GM12878 (cell line): ENCODE measurements at regions not wholly inside any gene's neighbourhood (a gene's known extent, or its start where the extent isn't known, plus 50 kb on each side); places are given as distances from the start of the nearest gene placed in this dataset.

ENCODE experiments used
- ATAC-seq: fragments of 200-7000 bp; cut with Tn5 transposase; 3 replicates; pipeline ENCODE4 v1.9.1; 2020; ENCODE audit warnings: mild to moderate bottlenecking, moderate library complexity
- BruUV-seq: library from RNA; stranded (reverse); fragments of 400-500 nt; replicated peaks from 2 replicates; lab custom pipeline; 2021; lab: Mats Ljungman, UMichigan
- CTCF ChIA-PET: fragments of 300-600 bp; sonication (Branson Sonifier 250); formaldehyde crosslinking; extraction: SDS; loops from one replicate; lab custom pipeline; 2021; ENCODE audit warnings: inconsistent platforms; lab: Yijun Ruan, JAX
- POLR2A ChIA-PET: fragments of 350-600 bp; formaldehyde crosslinking; extraction: SDS; loops from one replicate; lab custom pipeline; 2021; ENCODE audit warnings: inconsistent platforms; lab: Charles Lee
- RAD21 ChIA-PET: fragments of 300-600 bp; sonication (Branson Sonifier 250); formaldehyde crosslinking; loops from one replicate; lab custom pipeline; 2023; ENCODE audit warnings: antibody characterized with exemption; ENCODE audit not compliant: unreplicated experiment; lab: Charles Lee
- SMC1A ChIA-PET: fragments of 300-600 bp; sonication (Branson Sonifier 250); formaldehyde crosslinking; loops from one replicate; lab custom pipeline; 2023; ENCODE audit not compliant: unreplicated experiment, uncharacterized antibody; lab: Charles Lee
- DNase-seq: peaks from one replicate; pipeline ENCODE4 v3.0.0-alpha.2; 2011; ENCODE audit warnings: low read depth, low spot score
- FAIRE-seq: peaks from 3 replicates; lab custom pipeline; 2011; peaks lifted over from hg19 to GRCh38; lab: Jason Lieb, UNC
- H2AFZ ChIP-seq: 2 replicates; pipeline ENCODE4 v1.6.0; 2011; ENCODE audit warnings: low read depth, low read length, control low read depth; ENCODE audit not compliant: control insufficient read depth
- H3K27ac ChIP-seq: 2 replicates; pipeline ENCODE4 v1.5.1; 2011; ENCODE audit warnings: control low read depth; ENCODE audit not compliant: control insufficient read depth, insufficient read depth
- H3K27me3 ChIP-seq, 2 experiments: replicated peaks in 1 of 2; 2 replicates each; pipeline versions ENCODE4 v1.6.0 to v1.6.1; 2011; ENCODE audit warnings: low read length in 1 of 2; ENCODE audit not compliant: control insufficient read depth in 2 of 2, insufficient read depth in 2 of 2
- H3K36me3 ChIP-seq, 2 experiments: 2 replicates each; pipeline ENCODE4 v1.5.1; 2011; ENCODE audit warnings: low read length in 1 of 2; ENCODE audit not compliant: control insufficient read depth in 2 of 2, insufficient read depth in 2 of 2
- H3K4me1 ChIP-seq: 2 replicates; pipeline ENCODE4 v1.6.1; 2011; ENCODE audit warnings: mild to moderate bottlenecking, low read length, moderate library complexity, mixed read lengths; ENCODE audit not compliant: control insufficient read depth, insufficient read depth
- H3K4me2 ChIP-seq: 2 replicates; pipeline ENCODE4 v1.6.0; 2011; ENCODE audit warnings: control low read depth; ENCODE audit not compliant: control insufficient read depth, insufficient read depth
- H3K4me3 ChIP-seq: fragments of 200-600 bp; sonication (generic); 2 replicates; pipeline ENCODE4 v1.5.1; 2016
- H3K79me2 ChIP-seq: 2 replicates; pipeline ENCODE4 v1.6.0; 2011; ENCODE audit warnings: low read length; ENCODE audit not compliant: control insufficient read depth, insufficient read depth
- H3K9ac ChIP-seq: 2 replicates; pipeline ENCODE4 v1.8.0; 2011; ENCODE audit warnings: low read length, control low read depth, mixed read lengths; ENCODE audit not compliant: control insufficient read depth, insufficient read depth
- H3K9me3 ChIP-seq: replicated peaks from 3 replicates; pipeline ENCODE4 v1.5.1; 2011; ENCODE audit warnings: mild to moderate bottlenecking, low read length; ENCODE audit not compliant: control insufficient read depth, insufficient read depth
- H4K20me1 ChIP-seq: 2 replicates; pipeline ENCODE4 v1.6.0; 2011; ENCODE audit not compliant: control insufficient read depth, insufficient read depth
- BHLHE40 ChIP-seq, 2 experiments: fragments of 450-650 bp in 1 of 2; IDR thresholded peaks; 2 replicates each; pipeline ENCODE4 v1.6.1; 2011 to 2017; ENCODE audit warnings: low read depth in 2 of 2, borderline replicate concordance in 1 of 2, improper control_type of control experiment in 1 of 2, low read length in 1 of 2, mild to moderate bottlenecking in 1 of 2
- CEBPZ ChIP-seq: fragments of 150-350 bp; IDR thresholded peaks from 2 replicates; pipeline ENCODE4 v1.6.1; 2016; ENCODE audit warnings: low read depth, low read length
- EED ChIP-seq: sonication (generic); IDR thresholded peaks from 2 replicates; pipeline ENCODE4 v1.6.1; 2016; ENCODE audit warnings: antibody characterized with exemption, low read depth
- IKZF1 ChIP-seq: fragments of 450-650 bp; conservative IDR thresholded peaks from 2 replicates; pipeline ENCODE4 v1.6.1; 2017; ENCODE audit warnings: antibody characterized with exemption, mild to moderate bottlenecking
- MEF2A ChIP-seq: IDR thresholded peaks from 2 replicates; pipeline ENCODE4 v1.6.1; 2011; ENCODE audit warnings: low read depth, mild to moderate bottlenecking, low read length, moderate library complexity; ENCODE audit not compliant: insufficient read depth
- TARDBP ChIP-seq: IDR thresholded peaks from 2 replicates; pipeline ENCODE4 v1.6.1; 2016; ENCODE audit warnings: borderline replicate concordance
- ZNF687 ChIP-seq: fragments of 450-650 bp; IDR thresholded peaks from 2 replicates; pipeline ENCODE4 v1.6.1; 2017; ENCODE audit warnings: mild to moderate bottlenecking, moderate library complexity
- WGBS: methylation state at CpG from one replicate; pipeline ENCODE4 v1.1.6; 2016; ENCODE audit warnings: low lambda C conversion rate; ENCODE audit not compliant: insufficient replicate concordance, insufficient coverage; ENCODE audit errors: missing lambda C conversion rate; 5-methylcytosine and 5-hydroxymethylcytosine counted together
- in situ Hi-C: fragments of 300-500 bp; cut with MboI; formaldehyde crosslinking; loops from 9 replicates; pipeline ENCODE4 v1.14.3; 2018; ENCODE audit warnings: mixed read lengths
- intact Hi-C: fragments of 100-400 bp; cut with micrococcal nuclease; formaldehyde crosslinking; loops from one replicate; pipeline ENCODE4 v1.14.2; 2022; ENCODE audit not compliant: unreplicated experiment

- CTCF ChIA-PET, result no interaction called here
- 16% methylated on average over 7 of the region's 7 CpGs for WGBS
Measured at GRCh38 chr1:213761845-213762407, 225.8 kb upstream of the PROX1 start.

More at GRCh38 chr1:213761845-213762407, 225.8 kb upstream of the PROX1 start:
- DNase-seq (no peak), FAIRE-seq (no peak)
- no peak overlapping the region for H3K4me2 ChIP-seq
- SMC1A ChIA-PET, result no interaction called here
- intact Hi-C loops, result no loop called here
- POLR2A ChIA-PET, result no interaction called here
- H3K27ac ChIP-seq, result no peak overlapping the region
- H3K27me3 ChIP-seq, result peaks cover 0 to 4% of the 10 kb centered on the region in 2 experiments; a peak in 1 of 4 replicates
- no TSS peak for BruUV-seq
- in situ Hi-C loops, result no loop called here
- no peaks in the 10 kb centered on the region for H3K36me3 ChIP-seq
- no peak overlapping the region for H2AFZ ChIP-seq
- H3K79me2 ChIP-seq, result no peaks in the 10 kb centered on the region
- no peaks in the 10 kb centered on the region for H4K20me1 ChIP-seq
- no peak overlapping the region for H3K4me3 ChIP-seq
- TF ChIP-seq TARDBP, result no peak
- no peak for TF ChIP-seq MEF2A
- TF ChIP-seq IKZF1, result no peak
- TF ChIP-seq BHLHE40 (IDR thresholded peaks at IDR 0.05; ENCODE audit: borderline replicate concordance in 1 of 2, low read depth in 2 of 2, low read length in 1 of 2), result no peak
- TF ChIP-seq EED, result no peak
- no peak for TF ChIP-seq CEBPZ
- TF ChIP-seq ZNF687, result no peak
- TF ChIP-seq, all 136 proteins: peak for 0
- H3K4me1 ChIP-seq, result no peaks in the 10 kb centered on the region
- ATAC-seq, result no peak
- H3K9me3 ChIP-seq, result no peaks in the 10 kb centered on the region
- RAD21 ChIA-PET, result no interaction called here
- no peak overlapping the region for H3K9ac ChIP-seq
